Trophoblast cell (in vitro differentiated cells and primary cell): ENCODE measurements at regions not wholly inside any gene's neighbourhood (a gene's known extent, or its start where the extent isn't known, plus 50 kb on each side); places are given as distances from the start of the nearest gene placed in this dataset.

Source experiments
- DNase-seq, 2 donors: peaks; one replicate each; pipeline ENCODE4 v3.0.0-alpha.2; 2016
- H2AFZ ChIP-seq: 2 replicates; pipeline ENCODE4 v1.6.1; 2013; ENCODE audit warnings: low read length, moderate library complexity, mild to moderate bottlenecking; ENCODE audit not compliant: insufficient read depth, poor library complexity
- H2AK5ac ChIP-seq: 2 replicates; pipeline ENCODE4 v1.6.1; 2013; ENCODE audit warnings: mild to moderate bottlenecking, low read length
- H2BK120ac ChIP-seq: 2 replicates; pipeline ENCODE4 v1.6.1; 2013; ENCODE audit warnings: low read length, mild to moderate bottlenecking, moderate library complexity; ENCODE audit not compliant: insufficient read depth, poor library complexity
- H2BK12ac ChIP-seq: 2 replicates; pipeline ENCODE4 v1.6.1; 2013; ENCODE audit warnings: mild to moderate bottlenecking, low read length, moderate library complexity
- H2BK5ac ChIP-seq: 2 replicates; pipeline ENCODE4 v1.6.1; 2013; ENCODE audit warnings: low read length, low read depth, moderate library complexity, mild to moderate bottlenecking; ENCODE audit not compliant: poor library complexity
- H3K14ac ChIP-seq: 2 replicates; pipeline ENCODE4 v1.6.1; 2013; ENCODE audit warnings: mild to moderate bottlenecking, low read length
- H3K18ac ChIP-seq: 2 replicates; pipeline ENCODE4 v1.6.1; 2013; ENCODE audit warnings: mild to moderate bottlenecking, low read length
- H3K23ac ChIP-seq: 2 replicates; pipeline ENCODE4 v1.6.1; 2013; ENCODE audit warnings: low read length
- H3K27ac ChIP-seq: 2 replicates; pipeline ENCODE4 v1.5.1; 2013; ENCODE audit warnings: low read depth, mild to moderate bottlenecking, inconsistent platforms, low read length, moderate library complexity
- H3K27me3 ChIP-seq: 2 replicates; pipeline ENCODE4 v1.6.1; 2013; ENCODE audit warnings: inconsistent platforms, mild to moderate bottlenecking, low read length, moderate library complexity; ENCODE audit not compliant: insufficient read depth
- H3K36me3 ChIP-seq, 2 experiments: 1 replicate in 1 of 2; 2 replicates in 1 of 2; pipeline ENCODE4 v1.6.1; 2013; ENCODE audit warnings: low read length in 2 of 2, mild to moderate bottlenecking in 2 of 2, moderate library complexity in 1 of 2; ENCODE audit not compliant: insufficient read depth in 2 of 2, control insufficient read depth in 1 of 2
- H3K4ac ChIP-seq: 2 replicates; pipeline ENCODE4 v1.6.1; 2013; ENCODE audit warnings: low read depth, mild to moderate bottlenecking, low read length, moderate library complexity
- H3K4me1 ChIP-seq, 2 experiments: 1 replicate in 1 of 2; 2 replicates in 1 of 2; pipeline ENCODE4 v1.6.1; 2013; ENCODE audit warnings: low read length in 2 of 2, mild to moderate bottlenecking in 2 of 2, moderate library complexity in 1 of 2; ENCODE audit not compliant: insufficient read depth in 2 of 2, control insufficient read depth in 1 of 2
- H3K4me2 ChIP-seq: 2 replicates; pipeline ENCODE4 v1.6.1; 2013; ENCODE audit warnings: inconsistent platforms, mild to moderate bottlenecking, low read length, moderate library complexity
- H3K4me3 ChIP-seq: 2 replicates; pipeline ENCODE4 v1.5.1; 2013; ENCODE audit warnings: mild to moderate bottlenecking, low read depth, low read length, inconsistent platforms
- H3K79me1 ChIP-seq: one replicate; pipeline ENCODE4 v1.6.1; 2013; ENCODE audit warnings: low read length
- H3K79me2 ChIP-seq: 2 replicates; pipeline ENCODE4 v1.6.1; 2013; ENCODE audit warnings: low read length, mild to moderate bottlenecking; ENCODE audit not compliant: control insufficient read depth, insufficient read depth, poor library complexity
- H3K9ac ChIP-seq: 2 replicates; pipeline ENCODE4 v1.6.1; 2013; ENCODE audit warnings: mild to moderate bottlenecking, low read length
- H3K9me3 ChIP-seq: 2 replicates; pipeline ENCODE4 v1.6.1; 2013; ENCODE audit warnings: low read depth, mild to moderate bottlenecking, control low read depth, inconsistent platforms, low read length; ENCODE audit not compliant: insufficient read depth
- H4K12ac ChIP-seq: 2 replicates; pipeline ENCODE4 v1.6.1; 2013; ENCODE audit warnings: low read depth, mild to moderate bottlenecking, low read length, moderate library complexity
- H4K8ac ChIP-seq: 2 replicates; pipeline ENCODE4 v1.6.1; 2013; ENCODE audit warnings: low read depth, mild to moderate bottlenecking, low read length, moderate library complexity
- H4K91ac ChIP-seq: one replicate; pipeline ENCODE4 v1.6.1; 2013; ENCODE audit warnings: low read depth, mild to moderate bottlenecking, low read length, moderate library complexity
- WGBS: extraction: QIAGEN DNeasy Blood & Tissue Kit; methylation state at CpG from one replicate; pipeline ENCODE4 v1.1.7; 2013; ENCODE audit warnings: missing lambda C conversion rate; ENCODE audit not compliant: insufficient read length, insufficient coverage; ENCODE audit errors: extremely low coverage; 5-methylcytosine and 5-hydroxymethylcytosine counted together

DNA sequence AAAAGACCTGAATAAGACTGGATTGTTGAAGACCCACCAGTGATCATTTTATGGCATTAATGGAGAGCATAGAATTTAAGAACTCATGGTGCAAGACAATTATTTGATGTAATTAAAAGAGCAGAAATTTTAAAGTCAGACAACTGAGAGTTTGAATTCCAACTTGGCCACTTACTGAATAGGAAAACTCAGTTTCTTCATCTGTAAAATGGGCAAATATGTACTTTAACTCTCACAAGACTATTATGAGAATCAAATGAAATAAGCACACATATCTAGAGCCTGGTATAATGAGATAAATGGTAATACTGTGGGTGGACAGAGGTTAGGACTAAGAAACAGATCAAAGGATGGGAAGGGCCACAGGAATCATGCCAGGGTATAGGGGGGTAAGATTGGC is 88.0 kb downstream of the SOX9 start:
- H3K36me3 ChIP-seq: no peaks in the 10 kb centered on the region
- H3K9me3 ChIP-seq: no peaks in the 10 kb centered on the region
- no peaks in the 10 kb centered on the region for H3K79me1 ChIP-seq
- no peak overlapping the region for H4K91ac ChIP-seq
- H3K4me3 ChIP-seq: no peak overlapping the region
- no peak overlapping the region for H4K8ac ChIP-seq
- no peak overlapping the region for H2BK5ac ChIP-seq
- no peak overlapping the region for H2BK120ac ChIP-seq
- no peak for DNase-seq
- H3K4me2 ChIP-seq: no peak overlapping the region
- no peak overlapping the region for H2AK5ac ChIP-seq
- H3K4ac ChIP-seq: no peak overlapping the region
- no peak overlapping the region for H3K23ac ChIP-seq
- no peak overlapping the region for H2BK12ac ChIP-seq
- H3K18ac ChIP-seq: no peak overlapping the region
- no peak overlapping the region for H3K14ac ChIP-seq
- no peaks in the 10 kb centered on the region for H3K4me1 ChIP-seq
- no peaks in the 10 kb centered on the region for H3K79me2 ChIP-seq
- no peak overlapping the region for H3K9ac ChIP-seq
- H3K27me3 ChIP-seq: no peaks in the 10 kb centered on the region
- no peak overlapping the region for H3K27ac ChIP-seq
- H2AFZ ChIP-seq: no peak overlapping the region
- H4K12ac ChIP-seq: no peak overlapping the region

DNA sequence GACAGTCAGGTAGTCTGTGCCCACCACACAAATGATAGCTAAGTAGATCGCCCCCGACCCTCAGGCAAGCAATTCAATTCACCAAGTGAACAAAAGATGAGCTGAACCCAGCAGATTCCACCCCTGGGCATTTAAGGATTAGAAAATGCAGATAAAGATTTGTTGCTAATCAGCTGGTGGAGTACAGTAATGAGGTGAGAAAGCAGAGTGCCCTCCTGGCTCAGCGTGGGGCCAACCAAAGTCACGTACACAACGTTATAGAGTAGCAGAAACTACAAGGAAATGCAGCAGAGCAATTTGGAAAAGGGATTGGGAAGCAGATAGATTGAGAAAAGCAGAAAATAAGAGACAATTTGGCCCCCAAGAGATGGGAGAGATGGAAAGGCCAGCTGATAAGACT is 91.2 kb downstream of the SOX9 start:
- Histone ChIP-seq H3K4ac (no peak overlapping the region), H2BK12ac (no peak overlapping the region), H2BK5ac (no peak overlapping the region), H3K4me2 (no peak overlapping the region), H3K9ac (no peak overlapping the region), H3K79me1 (no peaks in the 10 kb centered on the region), H3K14ac (no peak overlapping the region), H3K18ac (no peak overlapping the region), H3K23ac (no peak overlapping the region), H4K91ac (no peak overlapping the region), H3K4me1 (no peaks in the 10 kb centered on the region), H3K79me2 (no peaks in the 10 kb centered on the region), H2AFZ (no peak overlapping the region), H3K27ac (no peak overlapping the region), H2BK120ac (no peak overlapping the region), H4K12ac (no peak overlapping the region), H3K27me3 (no peaks in the 10 kb centered on the region), H2AK5ac (no peak overlapping the region), H3K4me3 (no peak overlapping the region), H3K36me3 (no peaks in the 10 kb centered on the region), H3K9me3 (no peaks in the 10 kb centered on the region), H4K8ac (no peak overlapping the region)
- WGBS: no CpG with 5 or more reads among the region's 5 CpGs
- no peak for DNase-seq

- H2BK120ac ChIP-seq: no peak overlapping the region
- H3K4ac ChIP-seq: no peak overlapping the region
- no peak overlapping the region for H4K91ac ChIP-seq
- H3K23ac ChIP-seq: no peak overlapping the region
- H3K4me3 ChIP-seq: no peak overlapping the region
- no peak overlapping the region for H2AK5ac ChIP-seq
- no peaks in the 10 kb centered on the region for H3K79me2 ChIP-seq
- no peak overlapping the region for H3K14ac ChIP-seq
- no peak overlapping the region for H2AFZ ChIP-seq
- H4K8ac ChIP-seq: no peak overlapping the region
- no peak overlapping the region for H3K9ac ChIP-seq
- no peak overlapping the region for H3K27ac ChIP-seq
- no peaks in the 10 kb centered on the region for H3K9me3 ChIP-seq
- no peak overlapping the region for H2BK5ac ChIP-seq
- no peak overlapping the region for H3K4me2 ChIP-seq
- no peaks in the 10 kb centered on the region for H3K79me1 ChIP-seq
- H3K4me1 ChIP-seq: no peaks in the 10 kb centered on the region
- no peak overlapping the region for H3K18ac ChIP-seq
- no peak overlapping the region for H2BK12ac ChIP-seq
- no CpG with 5 or more reads among the region's 2 CpGs for WGBS
- DNase-seq: no peak
- H3K36me3 ChIP-seq: no peaks in the 10 kb centered on the region
- H4K12ac ChIP-seq: no peak overlapping the region
- H3K27me3 ChIP-seq: peaks cover 19% of the 10 kb centered on the region
Measured at GRCh38 chr17:72215490-72215889, 94.7 kb downstream of the SOX9 start.

DNA sequence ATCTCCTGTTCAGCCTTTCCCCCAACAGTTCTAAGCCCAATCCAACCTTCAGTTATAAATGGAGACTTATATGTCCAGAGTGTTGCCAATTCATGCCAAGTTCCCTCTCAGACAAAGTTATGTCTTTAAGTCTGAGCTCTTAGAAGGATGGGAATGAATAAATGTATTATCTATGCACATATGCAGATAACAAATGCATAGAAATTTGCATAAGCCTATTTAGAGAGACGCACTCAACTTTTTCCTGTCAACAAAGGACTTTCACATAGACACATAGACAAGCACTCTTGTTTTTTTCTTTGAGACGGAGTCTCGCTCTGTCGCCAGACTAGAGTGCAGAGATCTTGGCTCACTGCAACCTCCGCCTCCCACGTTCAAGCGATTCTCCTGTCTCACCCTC is 95.1 kb downstream of the SOX9 start:
- H4K91ac ChIP-seq: no peak overlapping the region
- H3K9ac ChIP-seq: no peak overlapping the region
- no peak overlapping the region for H2AFZ ChIP-seq
- no peak overlapping the region for H2AK5ac ChIP-seq
- no peak overlapping the region for H2BK12ac ChIP-seq
- H3K18ac ChIP-seq: no peak overlapping the region
- no peaks in the 10 kb centered on the region for H3K4me1 ChIP-seq
- no peak overlapping the region for H2BK5ac ChIP-seq
- no peaks in the 10 kb centered on the region for H3K79me1 ChIP-seq
- H3K23ac ChIP-seq: no peak overlapping the region
- H3K36me3 ChIP-seq: no peaks in the 10 kb centered on the region
- no peak overlapping the region for H4K12ac ChIP-seq
- no peak overlapping the region for H4K8ac ChIP-seq
- DNase-seq: no peak
- no peak overlapping the region for H3K14ac ChIP-seq
- H3K4me2 ChIP-seq: no peak overlapping the region
- H3K4ac ChIP-seq: no peak overlapping the region
- H3K27ac ChIP-seq: no peak overlapping the region
- H3K9me3 ChIP-seq: no peaks in the 10 kb centered on the region
- peaks cover 24% of the 10 kb centered on the region for H3K27me3 ChIP-seq
- H3K79me2 ChIP-seq: no peaks in the 10 kb centered on the region
- no peak overlapping the region for H3K4me3 ChIP-seq
- WGBS: no CpG with 5 or more reads among the region's 7 CpGs
- no peak overlapping the region for H2BK120ac ChIP-seq
